Kidney (tissue), 13 donors: ENCODE measurements at regions not wholly inside any gene's neighbourhood (a gene's known extent, or its start where the extent isn't known, plus 50 kb on each side); places are given as distances from the start of the nearest gene placed in this dataset.

ENCODE experiments used
- DNase-seq, 5 donors: peaks; one replicate each; pipeline ENCODE4 v3.0.0-alpha.2; 2013 to 2020
- FAIRE-seq: peaks from 2 replicates; lab custom pipeline; 2012; peaks lifted over from hg19 to GRCh38; lab: Jason Lieb, UNC
- H3K27ac ChIP-seq, 2 donors: one replicate each; pipeline ENCODE4 v1.7.0; 2013; ENCODE audit warnings: low read depth in 2 of 2, low read length in 2 of 2, inconsistent platforms in 1 of 2
- H3K27me3 ChIP-seq: one replicate; pipeline ENCODE4 v1.7.1; 2013; ENCODE audit warnings: low read length, inconsistent platforms; ENCODE audit not compliant: control insufficient read depth, insufficient read depth
- H3K36me3 ChIP-seq, 3 donors: one replicate each; pipeline versions ENCODE4 v1.7.0 to v1.7.1; 2013; ENCODE audit warnings: low read length in 3 of 3, control low read depth in 1 of 3, inconsistent platforms in 1 of 3; ENCODE audit not compliant: insufficient read depth in 3 of 3, control insufficient read depth in 2 of 3
- H3K4me1 ChIP-seq, 3 donors: one replicate each; pipeline versions ENCODE4 v1.7.0 to v1.7.1; 2013; ENCODE audit warnings: low read length in 3 of 3, inconsistent platforms in 1 of 3, low read depth in 1 of 3; ENCODE audit not compliant: control insufficient read depth in 2 of 3, insufficient read depth in 2 of 3
- H3K4me3 ChIP-seq, 3 donors: one replicate each; pipeline versions ENCODE4 v1.7.0 to v1.8.1; 2013; ENCODE audit warnings: low read length in 3 of 3, control low read depth in 1 of 3, inconsistent platforms in 1 of 3
- H3K9ac ChIP-seq, 3 donors: one replicate each; pipeline versions ENCODE4 v1.7.0 to v1.7.1; 2013; ENCODE audit warnings: low read length in 3 of 3, control low read depth in 1 of 3, inconsistent platforms in 1 of 3
- H3K9me3 ChIP-seq, 3 donors: one replicate each; pipeline versions ENCODE4 v1.7.0 to v1.7.1; 2013; ENCODE audit warnings: low read length in 3 of 3, control low read depth in 1 of 3, inconsistent platforms in 1 of 3; ENCODE audit not compliant: control insufficient read depth in 2 of 3, insufficient read depth in 1 of 3
- CTCF ChIP-seq: IDR thresholded peaks from 3 replicates; pipeline ENCODE4 v1.5.1; 2012; ENCODE audit warnings: mild to moderate bottlenecking, moderate library complexity, borderline replicate concordance; ENCODE audit not compliant: insufficient read depth; ENCODE audit errors: extremely low read depth
- intact Hi-C: fragments of 100-400 bp; cut with DNase I; formaldehyde crosslinking; loops from one replicate; pipeline ENCODE4 v1.11.1; 2022
- donor health status: control.
- donor health status: control.
- donor health status: control.
- donor health status: control.
- donor health status: control.
- donor health status: DM: yes; HTN: yes; CAD: no.
- donor health status: Normal renal cell carcinoma (clear cell type).

DNA sequence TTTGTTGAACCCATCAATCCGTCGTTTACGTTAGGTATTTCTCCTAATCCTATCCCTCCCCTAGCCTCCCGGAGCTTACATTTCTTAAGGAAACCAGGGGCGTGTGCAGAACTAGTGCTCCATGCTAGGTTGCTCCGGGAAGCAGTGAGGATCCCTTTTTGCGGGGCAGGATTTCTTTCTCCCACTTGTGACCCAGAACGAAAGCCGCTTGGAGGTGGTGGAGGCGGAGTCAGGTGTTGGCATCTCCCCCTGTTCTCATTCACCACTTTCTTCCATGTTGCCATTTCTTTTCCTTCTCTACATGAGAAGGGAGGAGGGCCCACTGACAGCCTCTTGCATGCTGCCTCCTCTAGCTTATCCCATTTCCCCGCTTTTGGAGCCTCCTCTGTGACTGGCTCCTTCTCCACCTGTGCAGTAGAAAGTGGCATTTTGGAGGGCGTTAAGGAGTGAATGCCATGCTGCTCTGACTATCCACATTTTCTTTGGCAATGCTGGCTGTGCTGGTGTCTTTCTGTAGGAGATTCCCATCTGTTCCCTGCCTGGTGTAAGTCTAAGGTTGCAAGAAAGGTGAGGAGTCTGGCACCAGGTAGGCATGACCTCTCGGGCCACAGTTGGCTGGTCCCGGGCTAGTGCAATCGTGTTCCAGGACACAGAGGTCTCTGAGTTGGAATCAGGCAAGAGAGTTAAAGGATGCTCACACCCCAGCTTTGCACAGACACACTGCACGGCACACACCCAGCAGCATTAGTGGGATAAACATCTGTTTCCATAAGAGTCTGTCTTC lies 89.5 kb downstream of the ACKR3 start:
- H3K27ac ChIP-seq = no peak overlapping the region
- H3K27me3 ChIP-seq = no peaks in the 10 kb centered on the region
- H3K4me1 ChIP-seq = peaks cover 0 to 3% (median 0%) of the 10 kb centered on the region in 3 donors
- no peak overlapping the region for H3K9ac ChIP-seq
- H3K36me3 ChIP-seq = no peaks in the 10 kb centered on the region
- intact Hi-C loops = no loop called here
- TF ChIP-seq CTCF = no peak
- no peak for DNase-seq
- H3K4me3 ChIP-seq = no peak overlapping the region
- FAIRE-seq = no peak
- H3K9me3 ChIP-seq = no peaks in the 10 kb centered on the region

- H3K27ac ChIP-seq = no peak overlapping the region
- DNase-seq (peak in 3 of 5 donors; percentile 67 to 92 (median 91)), FAIRE-seq (no peak)
These were observed 90.1 kb downstream of the ACKR3 start for GRCh38 chr2:236659758-236660150.

DNA sequence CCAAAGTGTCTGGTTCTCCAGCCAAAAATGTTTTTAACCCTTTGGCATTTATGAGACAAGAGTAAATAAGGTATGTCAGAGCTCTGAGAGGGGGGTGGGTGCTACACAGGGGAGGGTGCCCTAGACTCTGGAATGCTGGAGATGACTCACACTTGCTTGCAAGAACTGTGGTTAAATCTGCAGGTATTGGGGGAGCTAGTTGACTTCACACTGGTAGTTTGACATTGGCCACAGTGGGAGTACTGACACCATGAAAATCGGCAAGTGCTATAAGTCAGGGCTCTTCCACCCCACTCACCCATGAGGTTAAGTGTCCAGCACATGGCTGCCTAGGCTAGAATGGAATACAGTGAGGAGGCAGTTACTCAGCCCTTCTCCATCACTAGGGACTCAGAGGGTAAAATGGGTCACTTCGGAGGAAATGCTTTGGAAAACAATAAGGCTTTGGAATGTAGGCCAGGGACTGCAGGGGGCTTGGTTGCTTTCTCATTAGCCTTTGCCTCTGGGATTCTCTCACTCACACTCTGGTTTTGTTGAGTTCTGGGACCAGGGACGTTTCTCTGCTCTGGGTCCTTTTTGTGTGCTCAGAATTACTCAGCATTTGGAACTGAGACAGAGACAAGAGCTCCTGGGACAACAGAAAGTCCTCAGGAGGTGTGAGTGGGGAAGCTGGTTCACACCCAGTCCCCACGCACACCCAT lies 91.6 kb downstream of the ACKR3 start:
- H3K9ac ChIP-seq = no peak overlapping the region
- FAIRE-seq (no peak), DNase-seq (peak in 2 of 5 donors; percentile 35 to 53)
- no peak overlapping the region for H3K27ac ChIP-seq
- H3K9me3 ChIP-seq = no peaks in the 10 kb centered on the region
- no peaks in the 10 kb centered on the region for H3K27me3 ChIP-seq
- no peaks in the 10 kb centered on the region for H3K36me3 ChIP-seq
- H3K4me3 ChIP-seq = no peak overlapping the region
- no peak for TF ChIP-seq CTCF
- intact Hi-C loops = loop anchor here (5.0 kb wide), 1 partner anchor 106 kb away; no protein-coding TSS in a partner anchor
- peaks cover 0 to 3% (median 0%) of the 10 kb centered on the region in 3 donors for H3K4me1 ChIP-seq

More at GRCh38 chr2:236659758-236660150, 90.1 kb downstream of the ACKR3 start:
- Histone ChIP-seq H3K9ac (no peak overlapping the region), H3K36me3 (no peaks in the 10 kb centered on the region), H3K9me3 (no peaks in the 10 kb centered on the region), H3K4me3 (no peak overlapping the region), H3K27me3 (no peaks in the 10 kb centered on the region), H3K4me1 (peaks cover 0 to 3% (median 0%) of the 10 kb centered on the region in 3 donors)
- TF ChIP-seq CTCF = no peak
- intact Hi-C loops = loop anchor here (5.0 kb wide), 1 partner anchor 108 kb away; no protein-coding TSS in a partner anchor
